ENCODE measurements at regions not wholly inside any gene's neighbourhood (a gene's known extent, or its start where the extent isn't known, plus 50 kb on each side); places are given as distances from the start of the nearest gene placed in this dataset.

DNA sequence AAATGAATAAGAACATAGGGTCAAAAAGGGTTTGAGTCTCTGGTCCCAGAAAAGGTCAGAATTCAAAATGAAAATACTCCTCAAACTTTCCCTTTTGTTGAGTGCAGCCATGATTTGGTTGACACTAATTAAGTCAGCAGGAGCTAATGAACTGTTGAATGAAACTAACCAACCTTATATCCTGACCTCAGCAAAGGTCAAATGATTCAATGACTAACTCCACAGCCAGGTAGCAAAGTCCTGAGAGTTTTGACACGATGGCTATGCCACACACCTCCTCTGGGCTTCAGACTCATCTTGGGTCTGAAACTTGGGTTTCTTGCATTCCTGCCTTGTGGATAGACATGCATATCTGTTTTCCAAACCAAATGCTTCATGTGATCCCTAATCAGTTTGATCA is 172.3 kb downstream of the INO80D start:
- POLR2A ChIA-PET, result no interaction called here
- DNase-seq (ENCODE audit: extremely low spot score), result no peak
- CTCF ChIA-PET, result no interaction called here
- TF ChIP-seq LEF1 (IDR thresholded peaks at IDR 0.05; ENCODE audit: borderline replicate concordance) (no peak), SUZ12 (IDR thresholded peaks at IDR 0.05) (no peak), SP1 (IDR thresholded peaks at IDR 0.05) (no peak), L3MBTL2 (conservative IDR thresholded peaks at IDR 0.05) (no peak), FOXK2 (IDR thresholded peaks at IDR 0.05) (no peak), FOXA1 (IDR thresholded peaks at IDR 0.05) (no peak), CTBP1 (IDR thresholded peaks at IDR 0.05; ENCODE audit: borderline replicate concordance) (no peak), FOXM1 (IDR thresholded peaks at IDR 0.05; ENCODE audit: borderline replicate concordance) (no peak), TARDBP (IDR thresholded peaks at IDR 0.05) (no peak), ZNF384 (IDR thresholded peaks at IDR 0.05) (no peak), ELF4 (IDR thresholded peaks at IDR 0.05) (no peak), BHLHE40 (IDR thresholded peaks at IDR 0.05; ENCODE audit: borderline replicate concordance) (no peak), NFRKB (IDR thresholded peaks at IDR 0.05) (no peak), HDGF (IDR thresholded peaks at IDR 0.05; ENCODE audit: borderline replicate concordance) (no peak), ARNT (IDR thresholded peaks at IDR 0.05) (no peak)
- TF ChIP-seq, protein P1, sequence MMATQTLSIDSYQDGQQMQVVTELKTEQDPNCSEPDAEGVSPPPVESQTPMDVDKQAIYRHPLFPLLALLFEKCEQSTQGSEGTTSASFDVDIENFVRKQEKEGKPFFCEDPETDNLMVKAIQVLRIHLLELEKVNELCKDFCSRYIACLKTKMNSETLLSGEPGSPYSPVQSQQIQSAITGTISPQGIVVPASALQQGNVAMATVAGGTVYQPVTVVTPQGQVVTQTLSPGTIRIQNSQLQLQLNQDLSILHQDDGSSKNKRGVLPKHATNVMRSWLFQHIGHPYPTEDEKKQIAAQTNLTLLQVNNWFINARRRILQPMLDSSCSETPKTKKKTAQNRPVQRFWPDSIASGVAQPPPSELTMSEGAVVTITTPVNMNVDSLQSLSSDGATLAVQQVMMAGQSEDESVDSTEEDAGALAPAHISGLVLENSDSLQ (IDR thresholded peaks at IDR 0.05), result no peak

DNA sequence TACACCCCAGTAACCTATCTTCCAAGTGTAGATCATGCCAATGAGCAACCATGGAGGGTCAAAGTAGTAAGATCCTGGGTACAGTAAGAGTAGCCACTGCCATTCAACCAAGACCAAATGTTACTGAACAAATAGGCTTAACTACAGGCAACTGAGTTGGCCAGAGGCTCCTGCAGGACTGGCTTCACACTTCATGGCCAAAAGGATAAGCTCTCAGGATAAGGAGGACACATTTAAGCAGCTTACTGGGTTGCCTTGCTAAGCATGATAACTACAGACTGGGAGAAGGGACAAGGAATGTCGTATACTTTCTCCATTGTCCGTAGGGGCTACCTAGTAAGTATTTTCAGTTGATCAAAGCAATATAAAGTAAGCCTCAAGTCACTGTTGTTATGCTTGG is 174.7 kb downstream of the INO80D start:
- no peak for DNase-seq (ENCODE audit: extremely low spot score)
- TF ChIP-seq FOXA1 (IDR thresholded peaks at IDR 0.05) (no peak), ZNF384 (IDR thresholded peaks at IDR 0.05) (no peak), L3MBTL2 (conservative IDR thresholded peaks at IDR 0.05) (no peak), SP1 (IDR thresholded peaks at IDR 0.05) (no peak), TARDBP (IDR thresholded peaks at IDR 0.05) (no peak), SUZ12 (IDR thresholded peaks at IDR 0.05) (no peak), ARNT (IDR thresholded peaks at IDR 0.05) (no peak), ELF4 (IDR thresholded peaks at IDR 0.05) (no peak), FOXK2 (IDR thresholded peaks at IDR 0.05) (no peak)
- TF ChIP-seq, protein P1 (IDR thresholded peaks at IDR 0.05), result no peak
- CTCF ChIA-PET, result interaction anchor here (0.5 kb wide), 1 partner anchor 292 kb away, joined by 5 read pairs; no protein-coding TSS in a partner anchor
- POLR2A ChIA-PET, result no interaction called here

DNA sequence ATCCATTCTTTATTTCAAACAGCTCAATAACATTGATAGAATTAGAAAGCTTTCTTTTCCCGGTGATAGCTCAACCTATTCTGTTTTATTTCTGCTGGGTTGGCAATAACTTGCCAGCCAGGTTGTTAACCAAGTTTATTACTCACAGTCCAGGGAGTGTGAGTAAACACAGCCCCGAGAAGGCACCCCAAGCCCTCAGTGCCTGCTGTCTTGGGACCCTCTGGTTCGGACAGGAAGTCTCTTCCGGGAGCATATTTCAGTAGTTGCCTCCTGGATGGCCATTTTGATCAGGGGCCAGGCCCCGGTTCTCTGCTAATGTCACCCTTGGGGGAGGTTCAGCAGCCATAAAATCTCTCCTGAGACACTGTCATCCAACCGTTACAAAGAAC is 176.8 kb downstream of the INO80D start:
- ChIA-PET POLR2A (no interaction called here), CTCF (interaction anchor here (0.7 to 1.0 kb wide), 2 partner anchors 9 to 17 kb away, joined by 3 read pairs; no protein-coding TSS in a partner anchor)
- TF ChIP-seq, protein P1 (IDR thresholded peaks at IDR 0.05), result no peak
- TF ChIP-seq SP1 (IDR thresholded peaks at IDR 0.05), result no peak
- TF ChIP-seq SUZ12 (IDR thresholded peaks at IDR 0.05), result no peak
- no peak for TF ChIP-seq ELF4 (IDR thresholded peaks at IDR 0.05)
- TF ChIP-seq LEF1 (IDR thresholded peaks at IDR 0.05; ENCODE audit: borderline replicate concordance), result no peak
- no peak for TF ChIP-seq TARDBP (IDR thresholded peaks at IDR 0.05)
- no peak for TF ChIP-seq CTBP1 (IDR thresholded peaks at IDR 0.05; ENCODE audit: borderline replicate concordance)
- TF ChIP-seq NFRKB (IDR thresholded peaks at IDR 0.05), result no peak
- no peak for TF ChIP-seq HDGF (IDR thresholded peaks at IDR 0.05; ENCODE audit: borderline replicate concordance)
- no peak for TF ChIP-seq FOXK2 (IDR thresholded peaks at IDR 0.05)
- no peak for TF ChIP-seq ARNT (IDR thresholded peaks at IDR 0.05)
- no peak for TF ChIP-seq BHLHE40 (IDR thresholded peaks at IDR 0.05; ENCODE audit: borderline replicate concordance)
- DNase-seq (ENCODE audit: extremely low spot score), result no peak

DNA sequence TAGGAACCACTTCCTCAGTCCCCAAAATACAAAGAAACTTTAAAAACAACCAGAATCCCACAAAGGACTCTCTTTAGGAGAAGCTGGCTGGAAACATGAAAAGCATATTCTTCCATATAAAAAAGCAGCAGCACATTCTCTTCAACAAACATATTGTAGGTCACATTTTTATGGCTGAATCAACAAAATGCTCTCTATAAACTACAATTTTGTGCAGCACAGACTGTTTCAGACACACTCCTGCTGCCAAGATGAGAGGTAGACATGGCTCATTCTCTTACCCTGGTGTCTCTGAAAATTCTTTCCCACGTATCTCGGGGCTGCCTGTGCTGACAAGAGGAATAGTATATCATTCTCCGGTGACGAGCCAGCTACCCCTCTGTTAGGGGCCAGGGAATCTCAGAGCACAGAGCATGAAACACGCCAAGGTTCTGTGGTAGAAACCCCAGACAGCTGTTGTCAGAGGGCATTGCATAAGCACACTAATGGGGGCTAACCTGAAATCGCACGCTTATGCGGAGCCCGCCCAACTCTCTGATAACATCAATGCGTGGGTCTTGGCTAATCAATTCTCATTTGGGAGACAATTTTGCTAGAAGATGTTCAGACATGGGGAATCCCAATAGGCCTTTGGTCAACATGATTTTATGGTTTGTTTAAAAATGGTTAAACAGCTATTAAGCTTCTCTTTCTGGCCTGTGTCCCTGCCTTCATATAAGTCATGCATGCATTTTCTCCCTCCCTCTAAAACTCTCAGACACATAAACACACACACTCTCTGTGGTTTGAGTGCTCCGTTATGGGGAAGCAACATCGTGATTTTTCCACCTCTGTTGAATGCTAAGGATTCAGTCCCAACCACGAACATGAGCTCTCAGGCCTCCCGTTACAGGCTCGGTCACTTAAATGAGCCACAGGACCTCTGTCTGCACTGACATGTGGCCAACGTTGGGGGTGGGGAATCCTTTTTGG is 177.5 kb downstream of the INO80D start:
- CTCF ChIA-PET, result interaction anchor here (0.7 to 1.0 kb wide), 2 partner anchors 9 to 18 kb away, joined by 3 read pairs; no protein-coding TSS in a partner anchor
- POLR2A ChIA-PET, result no interaction called here
- DNase-seq (ENCODE audit: extremely low spot score), result no peak
- TF ChIP-seq SP1 (IDR thresholded peaks at IDR 0.05) (no peak), FOXM1 (IDR thresholded peaks at IDR 0.05; ENCODE audit: borderline replicate concordance) (no peak), HDGF (IDR thresholded peaks at IDR 0.05; ENCODE audit: borderline replicate concordance) (no peak), FOXK2 (IDR thresholded peaks at IDR 0.05) (no peak), L3MBTL2 (conservative IDR thresholded peaks at IDR 0.05) (no peak), SUZ12 (IDR thresholded peaks at IDR 0.05) (no peak)

DNA sequence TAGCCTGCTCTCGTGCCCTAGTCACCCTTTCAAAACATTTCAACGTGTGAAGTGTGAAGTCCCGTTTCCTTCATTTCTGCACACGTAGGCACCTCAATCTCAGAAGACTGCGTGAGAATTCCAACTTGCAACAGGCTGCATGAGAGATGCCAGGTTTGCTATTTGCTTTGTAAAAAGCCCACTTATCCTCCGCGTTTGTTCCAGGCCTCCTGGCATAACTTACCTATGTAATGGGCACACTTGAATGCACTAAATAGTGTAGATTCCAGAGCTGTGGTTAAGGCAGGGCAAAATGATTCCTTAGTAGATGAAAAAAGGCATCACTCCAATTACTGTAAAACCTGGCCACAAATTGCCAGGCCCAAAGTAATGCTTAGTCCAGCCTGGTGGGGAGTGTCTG is 179.6 kb downstream of the INO80D start:
- ChIA-PET CTCF (no interaction called here), POLR2A (no interaction called here)
- no peak for DNase-seq (ENCODE audit: extremely low spot score)
- TF ChIP-seq ZNF384 (IDR thresholded peaks at IDR 0.05) (no peak), ARNT (IDR thresholded peaks at IDR 0.05) (no peak), SP1 (IDR thresholded peaks at IDR 0.05) (no peak), TARDBP (IDR thresholded peaks at IDR 0.05) (no peak), HDGF (IDR thresholded peaks at IDR 0.05; ENCODE audit: borderline replicate concordance) (no peak), L3MBTL2 (conservative IDR thresholded peaks at IDR 0.05) (no peak)

DNA sequence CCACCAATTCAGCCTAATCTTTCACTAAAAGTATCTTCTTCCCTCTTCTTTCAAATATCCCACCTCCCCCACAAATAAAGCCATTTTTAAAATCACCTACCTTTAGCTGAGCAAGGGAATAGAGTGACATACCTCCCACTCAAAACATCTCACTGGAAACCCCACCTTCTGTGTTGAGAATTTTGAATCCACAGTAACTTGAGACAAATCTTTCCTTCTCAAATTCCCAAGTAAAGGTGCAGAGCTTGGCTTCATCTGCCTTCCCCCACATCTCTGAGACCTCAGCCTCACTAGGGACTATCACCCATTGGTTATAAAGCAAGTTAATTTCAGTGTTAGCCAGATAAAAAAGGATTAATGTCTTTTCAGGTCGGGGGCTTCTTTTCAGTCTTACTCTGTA is 180.4 kb downstream of the INO80D start:
- no peak for DNase-seq (ENCODE audit: extremely low spot score)
- ChIA-PET CTCF (interaction anchor here (1.9 kb wide), 1 partner anchor 21 kb away, joined by 6 read pairs; no protein-coding TSS in a partner anchor), POLR2A (no interaction called here)
- TF ChIP-seq TARDBP (IDR thresholded peaks at IDR 0.05) (no peak), ELF4 (IDR thresholded peaks at IDR 0.05) (no peak), HDGF (IDR thresholded peaks at IDR 0.05; ENCODE audit: borderline replicate concordance) (no peak), ZNF384 (IDR thresholded peaks at IDR 0.05) (no peak), L3MBTL2 (conservative IDR thresholded peaks at IDR 0.05) (no peak), ARNT (IDR thresholded peaks at IDR 0.05) (no peak), FOXA1 (IDR thresholded peaks at IDR 0.05) (no peak), LEF1 (IDR thresholded peaks at IDR 0.05; ENCODE audit: borderline replicate concordance) (no peak), NFRKB (IDR thresholded peaks at IDR 0.05) (no peak)
- TF ChIP-seq, protein P1 (IDR thresholded peaks at IDR 0.05), result no peak
